ENCODE measurements at regions not wholly inside any gene's neighbourhood (a gene's known extent, or its start where the extent isn't known, plus 50 kb on each side); places are given as distances from the start of the nearest gene placed in this dataset.
"Not testable (repeated sequence)": the region's sequence is repeated elsewhere in the genome, so short reads cannot be mapped to it uniquely, and the experiment has no call there.

DNA sequence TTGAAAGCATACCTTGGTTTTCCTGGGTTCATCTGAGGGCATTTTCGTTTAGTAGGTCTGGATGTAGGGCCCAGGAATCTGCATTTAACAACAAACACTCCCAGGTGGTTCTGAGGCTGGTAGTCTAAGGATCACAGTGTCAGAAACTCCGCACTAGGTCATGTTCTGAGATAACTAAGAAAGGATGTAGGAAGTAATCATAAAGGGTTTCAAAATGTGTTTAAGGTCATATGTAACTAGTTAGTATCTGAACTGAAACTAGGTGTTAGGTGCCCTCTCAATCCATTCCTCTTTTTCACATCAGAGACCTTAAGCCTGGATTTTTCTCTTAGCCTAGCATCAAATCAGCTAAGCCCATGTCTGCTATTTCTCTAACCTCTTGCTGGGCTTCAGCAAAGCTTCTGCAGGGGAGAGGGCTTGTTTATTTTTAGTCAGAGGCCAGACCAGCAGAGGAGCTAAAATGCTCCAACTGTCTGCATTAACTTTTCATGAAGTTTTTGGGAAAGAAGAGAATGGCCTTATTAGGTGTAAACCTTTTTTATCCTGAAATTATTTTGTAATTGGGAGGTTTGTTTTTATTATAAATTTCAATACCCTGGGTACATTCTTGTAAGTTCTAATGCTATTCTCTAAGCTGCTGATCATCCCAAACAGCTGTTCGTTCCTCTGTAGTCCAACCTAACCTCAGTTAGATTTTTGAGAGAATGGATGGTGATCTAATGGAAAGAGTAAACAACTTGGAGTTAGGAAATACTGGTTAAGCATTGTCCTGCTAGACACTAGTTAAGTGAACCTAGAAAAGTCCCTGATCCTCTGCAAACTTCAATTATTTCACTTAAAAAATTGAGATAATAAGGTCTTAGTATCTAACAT, 262.8 kb upstream of the RFC3 start:
- no peak for DNase-seq

GRCh38 chr13:33556828-33557227, 261.1 kb upstream of the RFC3 start:
- no peak for DNase-seq

GRCh38 chr13:33560726-33561125, 257.2 kb upstream of the RFC3 start:
- no peak for DNase-seq

DNA sequence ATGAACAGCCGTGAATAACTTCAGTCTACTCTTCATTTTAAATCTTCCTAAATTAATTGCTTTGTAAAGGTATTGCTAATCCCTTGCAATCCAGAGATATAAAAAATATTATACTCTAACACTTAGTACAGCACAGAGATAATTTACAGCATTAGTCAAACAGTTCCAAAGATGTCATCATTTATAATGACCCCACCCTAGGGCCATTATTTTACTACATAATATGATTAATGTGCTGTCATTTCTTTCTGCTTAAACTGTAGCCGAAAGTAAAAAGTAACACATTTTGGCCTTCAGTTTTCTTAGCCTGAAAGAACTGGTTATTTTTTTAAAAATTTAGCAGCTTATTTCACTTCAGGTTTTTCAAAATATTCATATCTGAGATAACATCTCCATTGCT, 256.3 kb upstream of the RFC3 start:
- DNase-seq, result no peak

GRCh38 chr13:33571618-33572017, 246.3 kb upstream of the RFC3 start:
- no peak for DNase-seq

DNA sequence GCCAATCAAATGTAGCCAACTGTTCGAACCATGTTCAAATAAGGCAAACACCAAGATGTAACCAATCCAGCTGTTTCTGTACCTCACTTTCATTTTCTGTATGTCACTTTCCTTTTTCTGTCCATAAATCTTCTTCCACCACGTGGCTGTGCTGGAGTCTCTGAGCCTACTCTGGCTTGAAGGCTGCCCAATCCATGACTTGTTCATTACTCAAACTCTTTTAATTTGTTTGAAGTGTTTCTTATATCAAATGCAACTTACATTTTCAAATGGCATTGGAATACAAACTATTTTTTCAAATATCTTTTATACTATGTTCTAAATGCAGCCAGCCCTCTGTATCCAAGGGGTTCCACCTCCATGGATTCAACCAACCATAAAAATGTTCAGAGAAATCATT, 245.6 kb upstream of the RFC3 start:
- not testable (repeated sequence) for DNase-seq

- no peak for DNase-seq
These were observed 242.6 kb upstream of the RFC3 start for GRCh38 chr13:33575378-33575777.

DNA sequence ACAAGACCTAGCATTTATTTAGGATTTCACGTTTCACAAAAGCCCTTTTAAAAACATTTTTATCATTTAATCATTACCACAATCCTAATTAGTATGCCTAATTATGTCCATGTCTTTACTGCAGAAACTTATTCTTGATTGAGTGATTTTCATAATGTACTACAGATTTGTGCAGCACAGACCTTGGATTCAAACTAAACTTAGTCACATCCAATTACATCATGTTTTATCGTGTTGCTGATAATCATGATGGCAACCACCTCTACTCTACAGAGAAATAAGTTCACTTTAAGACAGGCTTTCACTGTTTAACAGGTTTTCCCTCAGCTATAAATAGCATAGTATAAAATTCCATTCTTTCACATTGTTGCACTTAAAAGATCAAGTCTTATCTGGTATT, 240.9 kb upstream of the RFC3 start:
- no peak for DNase-seq

DNA sequence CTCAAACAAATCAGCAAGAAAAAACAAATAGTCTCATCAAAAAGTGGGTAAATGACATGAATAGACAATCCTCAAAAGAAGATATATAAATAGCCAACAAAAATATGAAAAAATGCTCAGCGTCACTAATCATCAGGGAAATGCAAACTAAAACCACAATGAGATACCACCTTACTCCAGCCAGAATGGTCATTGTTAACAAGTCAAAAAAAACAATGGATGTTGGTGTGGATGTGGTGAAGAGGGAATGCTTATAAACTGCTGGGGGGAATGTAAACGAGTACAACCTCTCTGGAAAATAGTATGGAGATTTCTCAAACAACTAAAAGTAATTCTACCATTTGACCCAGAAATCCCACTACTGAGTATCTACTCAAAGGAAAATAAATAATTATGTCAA, 239.2 kb upstream of the RFC3 start:
- DNase-seq, result no peak

DNA sequence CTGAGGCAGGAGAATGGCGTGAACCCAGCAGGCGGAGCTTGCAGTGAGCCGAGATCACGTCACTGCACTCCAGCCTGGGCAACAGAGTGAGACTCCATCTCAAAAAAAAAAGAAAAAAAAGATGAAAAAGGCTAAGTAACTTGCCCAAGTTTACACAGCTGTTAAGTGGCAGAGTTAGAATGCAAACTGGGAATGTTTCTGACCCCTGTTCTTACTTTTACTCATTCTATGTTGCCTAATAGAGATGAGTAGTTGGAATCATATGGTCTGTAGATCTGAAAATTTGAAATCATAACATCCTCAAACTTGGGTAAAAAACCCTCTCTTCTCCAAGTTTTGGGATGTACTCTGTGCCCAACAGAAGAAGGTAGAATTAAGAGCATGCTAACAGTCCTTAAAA, 235.8 kb upstream of the RFC3 start:
- DNase-seq, result no peak

DNA sequence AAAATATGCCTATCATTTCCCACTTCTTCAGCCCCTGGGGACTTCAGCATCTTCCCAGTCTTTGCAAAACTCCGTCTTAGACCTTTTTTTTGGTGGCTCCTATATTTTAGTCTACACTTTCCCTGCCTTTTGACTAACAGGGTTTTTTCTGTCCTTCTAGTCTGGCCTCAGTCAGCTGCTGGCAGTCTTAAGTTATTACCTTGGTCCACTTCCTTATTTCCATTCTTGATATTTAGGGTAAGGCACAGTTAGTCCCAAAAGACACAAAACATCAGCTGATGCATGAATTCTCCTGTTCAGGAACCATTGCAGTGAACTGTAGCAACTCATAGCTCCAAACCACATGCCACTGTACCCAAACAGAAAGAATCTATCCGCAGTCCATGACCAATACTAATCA, 234.6 kb upstream of the RFC3 start:
- DNase-seq, result no peak

DNA sequence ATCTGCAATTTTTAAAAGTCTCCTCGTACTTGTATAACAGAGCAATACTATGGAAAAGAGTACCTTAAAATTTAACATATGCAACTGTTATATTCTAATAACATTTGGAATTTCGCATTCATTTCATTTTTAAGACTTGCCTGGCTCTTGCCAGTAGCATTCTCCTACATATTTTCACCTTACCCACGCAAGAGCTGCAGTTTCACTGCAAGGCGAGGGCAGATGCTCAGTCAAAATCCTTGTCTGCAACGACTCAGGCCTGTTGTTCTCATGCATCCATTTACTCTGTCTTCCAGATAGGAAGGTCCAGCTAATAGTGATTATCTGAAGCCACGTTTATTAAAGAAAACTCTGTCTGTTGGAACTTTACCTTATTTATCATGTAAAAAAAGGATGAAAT, 227.0 kb upstream of the RFC3 start:
- no peak for DNase-seq

- no peak for DNase-seq
These were observed 211.3 kb upstream of the RFC3 start for GRCh38 chr13:33606692-33607091.

GRCh38 chr13:33610438-33611120, 207.4 kb upstream of the RFC3 start:
- peak; percentile 63 for DNase-seq

DNA sequence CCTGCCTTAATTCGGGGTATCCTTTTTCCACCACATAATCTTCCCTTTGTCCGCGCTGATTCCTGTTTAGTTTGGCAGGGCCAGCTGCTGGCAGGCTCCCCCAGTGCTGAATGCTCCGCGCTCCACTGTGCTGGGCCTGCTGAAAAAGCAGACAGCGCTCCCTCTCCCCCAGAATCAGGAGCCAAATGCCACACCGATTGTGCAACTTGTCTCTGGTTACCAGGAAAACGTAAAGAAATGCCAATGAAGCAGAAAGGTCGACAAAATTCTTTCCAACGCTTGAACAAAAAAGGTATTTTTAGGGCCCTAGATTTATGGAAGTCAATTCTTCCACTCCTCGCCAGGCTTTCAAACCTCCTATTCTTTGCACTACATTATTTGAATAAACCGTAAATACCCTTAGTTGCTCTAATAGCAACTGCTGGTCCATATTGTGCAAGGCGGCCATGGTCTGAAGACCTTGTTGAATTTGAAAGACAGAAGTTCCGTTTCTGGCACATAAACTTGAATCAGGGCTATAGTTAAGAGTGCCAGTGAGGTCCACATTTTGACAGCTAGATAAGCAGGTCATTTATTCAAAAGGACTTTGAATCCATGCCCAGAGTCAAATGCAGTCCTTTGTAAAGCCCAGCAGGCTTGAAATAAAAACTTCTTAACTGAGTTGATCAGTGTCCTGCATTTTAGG, 206.7 kb upstream of the RFC3 start:
- peak; percentile 67 for DNase-seq

DNA sequence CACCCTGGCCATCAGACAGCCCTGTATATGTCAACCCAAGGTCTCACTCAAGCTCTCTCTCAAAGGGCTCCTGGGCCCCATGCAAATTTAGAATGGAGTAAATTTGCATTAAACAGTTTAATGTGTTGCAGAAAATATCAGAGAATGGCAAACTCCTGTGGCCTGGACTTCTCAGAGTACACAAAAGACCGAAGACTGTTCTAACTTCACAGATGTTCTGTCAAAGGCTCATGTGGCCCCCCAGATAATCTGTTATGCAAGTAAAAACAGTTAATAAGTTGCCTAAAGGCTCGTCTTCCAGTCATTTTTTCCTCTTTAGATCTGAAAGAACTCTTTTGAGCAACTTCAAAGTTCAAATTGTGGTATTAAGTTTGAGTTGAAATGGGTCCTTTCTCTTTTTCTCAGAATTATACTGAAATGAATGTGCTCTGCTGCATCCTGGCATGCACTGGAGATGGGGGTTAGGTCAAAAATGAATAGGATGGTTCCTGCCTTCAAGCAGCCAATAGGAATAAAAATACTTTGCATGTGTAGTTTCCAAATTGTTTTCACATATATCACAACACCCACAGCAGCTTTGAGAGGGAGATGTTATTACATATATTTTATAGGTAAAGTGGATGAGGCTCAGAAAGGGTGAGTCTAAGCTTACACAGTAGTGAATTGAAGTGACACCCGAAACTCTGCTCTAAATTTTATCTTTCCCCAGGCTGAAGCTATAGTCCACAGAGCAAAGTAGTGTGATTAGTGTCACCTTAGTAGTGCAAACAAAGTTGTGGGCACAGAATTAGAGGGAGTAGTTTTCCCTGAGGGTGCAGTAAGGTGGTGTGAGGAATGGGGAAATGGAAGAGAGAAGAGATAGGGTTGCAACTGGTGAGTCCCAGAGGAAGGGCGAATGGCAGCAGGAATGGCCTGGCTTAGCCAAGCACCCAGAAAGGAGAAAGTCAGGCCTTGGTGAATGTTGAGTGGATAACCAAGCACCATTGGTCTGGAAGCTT, 205.0 kb upstream of the RFC3 start:
- DNase-seq, result no peak

- no peak for DNase-seq
These were observed 202.5 kb upstream of the RFC3 start for GRCh38 chr13:33615436-33615835.

- no peak for DNase-seq
These were observed 201.8 kb upstream of the RFC3 start for GRCh38 chr13:33616130-33616529.

DNA sequence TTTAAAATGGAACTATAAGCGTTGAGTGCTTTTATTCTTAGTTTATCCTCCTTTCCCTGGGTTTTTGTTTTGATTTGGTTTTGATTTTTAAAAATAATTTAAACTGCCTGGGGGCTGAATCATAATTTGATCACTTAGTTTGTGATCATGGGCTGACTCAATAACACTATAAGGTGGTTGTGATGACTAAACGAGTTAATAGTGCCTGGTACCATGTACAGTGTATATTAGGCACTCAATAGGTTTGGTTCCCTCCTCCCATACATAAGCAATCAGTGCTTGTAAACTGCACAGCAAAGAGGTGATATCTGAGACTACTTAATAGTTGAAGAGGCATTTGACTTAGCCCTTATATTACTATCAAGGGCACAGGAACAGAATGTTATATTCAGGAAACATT, 200.9 kb upstream of the RFC3 start:
- no peak for DNase-seq

DNA sequence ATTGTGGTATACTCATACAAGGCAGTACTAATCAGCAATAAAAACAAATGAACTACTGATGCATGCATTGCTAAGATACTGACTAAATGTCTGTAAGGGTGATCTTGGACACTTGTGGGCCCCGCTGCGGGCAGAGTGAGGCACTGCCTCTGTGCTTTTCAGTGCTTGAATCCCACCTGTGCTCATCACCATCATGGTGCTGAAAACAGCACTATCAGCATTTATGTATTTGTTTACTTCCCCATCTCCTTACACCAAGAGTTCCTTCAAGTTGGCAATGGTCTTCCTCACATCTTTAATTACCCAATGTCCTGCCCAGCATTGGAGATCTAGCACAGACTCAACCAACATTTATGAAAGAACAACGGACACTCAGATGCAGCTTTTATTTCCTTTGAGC, 193.7 kb upstream of the RFC3 start:
- no peak for DNase-seq

GRCh38 chr13:33624740-33625139, 193.2 kb upstream of the RFC3 start:
- no peak for DNase-seq

DNA sequence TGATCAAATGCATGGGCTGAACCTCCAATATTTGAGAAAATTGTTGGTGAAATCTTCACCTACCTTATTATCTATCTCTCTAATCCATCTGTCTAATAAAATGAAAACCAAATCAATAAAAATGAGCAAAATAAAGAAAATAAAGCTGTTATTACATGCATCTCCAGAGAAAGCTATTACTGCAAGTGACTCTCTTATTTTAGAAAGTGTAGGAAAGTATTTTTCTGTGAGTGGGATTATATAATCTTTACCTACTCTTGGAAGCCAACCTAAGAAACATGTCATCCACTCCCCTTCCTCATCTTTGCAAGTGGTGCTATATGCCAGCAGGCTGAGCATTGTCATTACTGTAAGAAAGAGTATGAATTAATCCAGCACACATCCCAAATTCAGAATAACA, 191.5 kb upstream of the RFC3 start:
- DNase-seq, result no peak

All from right kidney (tissue), 1 donor.